ENCODE measurements at regions not wholly inside any gene's neighbourhood (a gene's known extent, or its start where the extent isn't known, plus 50 kb on each side); places are given as distances from the start of the nearest gene placed in this dataset.
"Not testable (repeated sequence)": the region's sequence is repeated elsewhere in the genome, so short reads cannot be mapped to it uniquely, and the experiment has no call there.

- DNase-seq (ENCODE audit: low read depth in 4 of 4, low spot score in 2 of 4) = no peak
Observed at GRCh38 chr15:59838900-59839299, 149.8 kb upstream of the BNIP2 start.

DNA sequence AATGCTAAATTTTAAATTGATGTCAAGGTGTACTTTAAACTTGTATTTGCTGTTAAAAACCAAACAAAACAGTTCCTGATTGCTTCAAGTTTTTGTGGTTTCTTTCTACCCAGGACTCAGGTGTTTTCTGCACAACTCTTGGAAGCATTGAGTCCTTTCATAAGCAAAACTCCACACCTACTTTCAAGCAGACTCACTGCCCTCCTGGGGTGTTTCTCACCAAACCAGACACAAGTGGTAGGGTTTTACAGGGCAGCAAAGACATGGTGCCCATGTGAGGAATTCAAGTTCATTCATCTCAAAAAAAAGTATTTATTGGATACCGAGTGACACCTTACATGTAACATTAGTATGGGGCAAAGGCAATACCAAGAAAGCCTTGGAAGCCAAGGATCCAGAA, 146.7 kb upstream of the BNIP2 start:
- no peak for DNase-seq (ENCODE audit: low read depth in 4 of 4, low spot score in 2 of 4)

- DNase-seq (ENCODE audit: low read depth in 4 of 4, low spot score in 2 of 4) = no peak
Observed at GRCh38 chr15:59834528-59834927, 145.4 kb upstream of the BNIP2 start.

DNA sequence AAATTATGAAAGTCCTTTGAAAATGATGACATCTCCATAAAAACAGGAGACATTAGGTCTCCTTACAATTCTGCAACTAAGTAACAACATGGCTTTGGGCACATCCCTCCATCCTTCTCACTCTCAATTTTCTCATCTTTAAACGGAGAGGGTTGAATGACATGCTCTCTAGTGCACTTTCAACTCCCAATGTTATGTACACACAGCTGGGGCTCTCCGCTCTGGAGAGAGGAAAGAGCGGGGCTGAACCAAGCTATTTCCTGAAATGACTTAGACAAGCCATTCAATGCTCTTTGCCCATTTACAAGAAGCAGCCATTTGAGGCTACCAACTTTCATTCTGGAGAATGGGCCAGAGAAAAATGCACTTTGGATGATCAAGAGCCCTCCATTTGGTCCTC, 144.2 kb upstream of the BNIP2 start:
- no peak for DNase-seq (ENCODE audit: low read depth in 4 of 4, low spot score in 2 of 4)

GRCh38 chr15:59830873-59831272, 141.8 kb upstream of the BNIP2 start:
- DNase-seq (ENCODE audit: low read depth in 4 of 4, low spot score in 2 of 4) = no peak

GRCh38 chr15:59830098-59830497, 141.0 kb upstream of the BNIP2 start:
- DNase-seq (ENCODE audit: low read depth in 4 of 4, low spot score in 2 of 4) = no peak

DNA sequence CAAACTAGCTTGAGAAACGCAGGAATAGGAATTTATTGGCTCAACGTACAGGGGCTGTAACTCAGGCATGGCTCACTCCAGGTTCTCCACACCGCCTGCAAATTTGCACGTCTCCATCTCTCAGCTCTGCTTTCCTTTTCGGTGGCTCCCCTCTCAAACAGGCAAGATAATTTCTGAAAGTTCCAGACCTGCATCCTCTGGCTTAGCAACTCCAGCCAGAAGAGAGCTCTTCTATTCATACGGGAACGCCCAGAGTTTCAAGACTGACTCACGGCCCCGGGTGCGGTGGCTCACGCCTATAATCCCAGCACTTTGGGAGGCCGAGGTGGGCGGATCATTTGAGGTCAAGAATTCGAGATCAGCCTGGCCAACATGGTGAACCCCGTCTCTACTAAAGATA, 139.7 kb upstream of the BNIP2 start:
- no peak for DNase-seq (ENCODE audit: low read depth in 4 of 4, low spot score in 2 of 4)

DNA sequence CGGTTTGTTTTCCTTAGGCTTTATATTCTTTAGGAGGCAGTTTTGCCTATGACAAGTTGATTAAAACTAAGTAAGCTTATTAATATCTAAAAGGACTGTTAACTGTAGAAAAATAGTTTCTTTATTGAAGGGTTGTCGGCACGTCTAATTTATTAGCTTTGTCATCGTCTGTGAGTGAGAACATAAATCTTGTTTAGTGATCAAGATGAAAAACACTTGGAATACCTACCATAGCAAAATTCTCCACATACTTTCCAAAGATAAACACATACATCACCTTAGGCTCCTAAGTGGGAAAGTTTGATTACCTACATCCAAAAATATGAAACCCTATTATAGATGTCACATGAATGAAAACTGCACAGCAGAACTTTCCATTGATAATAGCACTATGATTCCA, 139.1 kb upstream of the BNIP2 start:
- DNase-seq (ENCODE audit: low read depth in 4 of 4, low spot score in 2 of 4) = no peak

DNA sequence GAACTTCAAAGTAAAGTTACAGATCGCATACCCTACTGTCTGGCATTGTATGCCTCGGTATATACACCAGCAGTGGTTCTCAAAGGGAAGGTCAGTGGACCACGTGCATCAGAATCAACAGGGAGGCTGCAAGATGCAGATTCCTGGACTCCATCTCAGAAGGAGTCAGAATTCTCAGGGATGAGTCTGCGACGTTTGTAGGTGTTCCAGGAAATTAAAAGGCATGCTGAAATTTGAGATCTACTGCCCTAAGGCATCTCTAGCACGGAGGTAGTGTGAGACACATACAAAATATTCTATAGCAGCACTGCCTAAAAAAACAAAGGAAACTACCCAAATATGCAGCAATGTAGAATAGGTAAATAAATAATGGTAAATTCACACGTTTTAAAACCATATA, 136.8 kb upstream of the BNIP2 start:
- no peak for DNase-seq (ENCODE audit: low read depth in 4 of 4, low spot score in 2 of 4)

- no peak for DNase-seq (ENCODE audit: low read depth in 4 of 4, low spot score in 2 of 4)
Observed at GRCh38 chr15:59821286-59821685, 132.2 kb upstream of the BNIP2 start.

GRCh38 chr15:59819092-59819491, 130.0 kb upstream of the BNIP2 start:
- DNase-seq (ENCODE audit: low read depth in 4 of 4, low spot score in 2 of 4) = no peak

DNA sequence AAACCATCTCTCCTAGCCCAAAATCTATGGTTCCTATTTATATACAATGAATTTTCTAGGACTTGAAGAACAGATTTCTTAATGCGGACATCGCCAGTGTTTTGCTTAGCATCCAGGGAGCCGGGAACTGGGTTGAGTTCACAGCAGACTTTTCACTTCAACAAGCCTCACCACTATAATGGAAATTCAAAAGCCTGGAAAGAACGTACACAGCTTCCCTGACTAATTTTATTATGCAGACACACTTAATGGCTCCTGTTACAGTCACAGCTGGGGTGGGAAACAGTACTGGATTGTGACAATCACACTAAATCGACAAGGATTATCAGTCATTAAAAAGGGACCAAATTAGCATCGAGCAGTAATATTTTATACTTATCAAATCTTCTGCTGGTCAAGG, 129.2 kb upstream of the BNIP2 start:
- no peak for DNase-seq (ENCODE audit: low read depth in 4 of 4, low spot score in 2 of 4)

- DNase-seq (ENCODE audit: low read depth in 4 of 4, low spot score in 2 of 4) = no peak
Observed at GRCh38 chr15:59817834-59818233, 128.7 kb upstream of the BNIP2 start.

- no peak for DNase-seq (ENCODE audit: low read depth in 4 of 4, low spot score in 2 of 4)
Observed at GRCh38 chr15:59817053-59817452, 127.9 kb upstream of the BNIP2 start.

DNA sequence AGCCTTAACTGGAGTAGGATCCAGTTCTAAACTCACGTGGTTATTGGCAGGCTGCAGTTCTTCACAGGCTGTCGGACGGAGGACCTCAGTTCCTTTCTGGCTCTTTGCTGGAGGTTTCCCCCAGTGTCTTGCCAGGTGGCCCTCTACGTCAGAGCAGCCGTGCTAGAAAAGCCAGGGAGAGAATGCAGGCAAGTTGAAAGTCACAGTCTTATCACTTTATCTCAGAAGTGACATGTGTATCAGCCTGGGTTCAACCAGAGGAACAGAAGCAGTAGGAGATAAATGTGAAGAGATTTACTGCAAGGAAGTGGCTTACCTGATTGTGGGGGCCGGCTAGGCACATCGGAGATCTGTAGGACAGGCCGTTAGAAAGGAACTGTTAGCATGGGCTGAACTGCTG, 125.3 kb upstream of the BNIP2 start:
- DNase-seq (ENCODE audit: low read depth in 4 of 4, low spot score in 2 of 4) = no peak

GRCh38 chr15:59812889-59813288, 123.8 kb upstream of the BNIP2 start:
- DNase-seq (ENCODE audit: low read depth in 4 of 4, low spot score in 2 of 4) = no peak

DNA sequence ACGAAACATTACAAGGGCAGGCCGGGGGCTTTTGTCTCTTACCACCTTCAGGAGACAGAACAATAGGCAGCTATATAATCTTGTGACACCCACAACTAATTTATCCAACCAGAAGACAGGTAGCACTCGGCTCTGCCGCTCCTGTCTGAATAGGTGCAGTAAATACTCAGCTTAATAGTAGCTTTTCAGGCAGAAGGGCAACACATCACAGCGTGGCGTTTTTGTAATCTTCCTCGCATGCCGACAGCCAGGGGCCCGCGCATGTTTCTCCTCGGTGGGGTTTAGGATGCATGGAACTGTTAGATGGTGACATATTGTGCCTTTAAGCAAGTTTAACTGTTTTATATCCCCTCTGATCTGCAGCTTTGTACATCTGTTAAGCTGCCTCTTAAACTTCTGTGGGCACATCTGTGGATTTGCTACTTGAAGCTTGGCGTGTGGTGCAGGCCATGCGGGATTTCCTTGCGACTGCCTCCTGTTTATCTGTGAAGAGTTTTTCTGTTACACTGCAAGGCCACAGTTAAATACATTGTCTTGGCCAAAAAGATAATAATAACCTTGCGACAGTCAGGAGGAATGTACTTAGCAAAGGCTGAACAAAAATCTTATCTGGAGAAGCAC, 123.2 kb upstream of the BNIP2 start:
- DNase-seq (ENCODE audit: low read depth in 4 of 4, low spot score in 2 of 4) = no peak

- DNase-seq (ENCODE audit: low read depth in 4 of 4, low spot score in 2 of 4) = not testable (repeated sequence)
Observed at GRCh38 chr15:59803293-59803966, 114.3 kb upstream of the BNIP2 start.

DNA sequence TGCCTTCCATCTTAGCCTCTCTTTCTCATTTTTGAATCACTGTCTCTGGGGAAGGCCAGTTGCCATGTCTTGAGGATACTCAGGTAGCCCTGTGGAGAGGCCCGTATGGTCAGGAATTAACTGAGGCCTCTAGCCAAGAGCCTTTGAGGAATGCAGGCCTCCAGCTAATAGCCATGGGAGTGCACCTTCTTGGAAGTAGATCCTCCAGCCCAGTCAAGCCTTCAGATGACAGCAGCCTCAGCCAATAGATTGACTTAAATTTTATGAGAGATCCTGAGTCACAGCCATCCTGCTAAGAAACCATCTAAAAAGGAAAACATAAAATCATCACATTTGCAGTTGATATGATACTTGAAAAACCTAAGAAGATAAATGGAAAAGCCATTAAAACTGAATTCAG, 112.5 kb upstream of the BNIP2 start:
- DNase-seq (ENCODE audit: low read depth in 4 of 4, low spot score in 2 of 4) = no peak

- DNase-seq (ENCODE audit: low read depth in 4 of 4, low spot score in 2 of 4) = no peak
Observed at GRCh38 chr15:59798605-59798917, 109.4 kb upstream of the BNIP2 start.

DNA sequence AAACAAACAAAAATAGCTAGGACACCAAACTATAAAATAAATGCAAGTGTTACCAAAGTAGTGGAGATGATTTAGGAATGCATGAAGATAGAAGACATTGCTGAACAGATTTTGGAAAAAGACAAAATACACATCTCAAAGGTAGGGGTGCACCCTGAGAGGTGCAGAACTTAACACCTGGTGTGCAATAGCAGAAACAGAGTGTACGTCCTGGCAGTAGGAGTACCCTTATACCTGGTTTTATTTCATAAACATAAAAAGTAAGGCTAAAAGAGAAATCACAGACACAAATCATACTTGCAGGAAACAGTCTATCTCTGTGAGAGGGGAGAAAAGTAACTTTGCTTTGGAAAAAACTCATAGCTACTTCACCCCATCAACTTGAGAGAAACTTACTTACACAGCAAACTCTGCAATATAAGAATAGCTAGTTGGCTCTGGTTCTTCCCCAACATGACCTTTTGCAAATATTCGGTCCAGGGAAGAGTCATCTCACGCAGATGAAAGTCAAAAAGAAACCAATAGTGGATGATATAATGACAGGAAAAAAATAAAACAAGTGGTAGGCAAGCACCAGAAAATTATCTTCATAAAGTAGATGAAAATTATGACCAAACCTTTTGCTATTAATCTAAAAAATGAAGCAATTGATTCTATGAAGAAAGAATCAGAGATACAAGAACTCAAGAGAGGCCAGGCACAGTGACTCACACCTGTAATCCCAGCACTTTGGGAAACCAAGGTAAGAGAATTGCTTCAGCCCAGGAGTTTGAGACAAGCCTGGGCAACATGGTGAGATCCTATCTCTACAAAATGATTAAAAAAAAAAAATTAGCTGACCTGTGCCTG, 108.9 kb upstream of the BNIP2 start:
- DNase-seq (ENCODE audit: low read depth in 4 of 4, low spot score in 2 of 4) = no peak
